HG03342 (cell line): ENCODE measurements at regions not wholly inside any gene's neighbourhood (a gene's known extent, or its start where the extent isn't known, plus 50 kb on each side); places are given as distances from the start of the nearest gene placed in this dataset.

Experiments
- ATAC-seq: cut with Tn5 transposase; IDR thresholded peaks from one replicate; pipeline ENCODE4 v1.9.1; 2021; ENCODE audit warnings: mild to moderate bottlenecking, moderate library complexity; ENCODE audit not compliant: unreplicated experiment

GRCh38 chr9:71213633-71214032, 92.2 kb upstream of the TRPM3 start:
- no peak for ATAC-seq

- ATAC-seq = no peak
Observed at GRCh38 chr9:71210326-71210725, 88.9 kb upstream of the TRPM3 start.

GRCh38 chr9:71209890-71210289, 88.5 kb upstream of the TRPM3 start:
- ATAC-seq = no peak

GRCh38 chr9:71202931-71203330, 81.5 kb upstream of the TRPM3 start:
- ATAC-seq = no peak

- ATAC-seq = no peak
Observed at GRCh38 chr9:71191708-71192107, 70.3 kb upstream of the TRPM3 start.

- ATAC-seq = no peak
Observed at GRCh38 chr9:71183251-71183650, 61.8 kb upstream of the TRPM3 start.

- ATAC-seq = no peak
Observed at GRCh38 chr9:71179183-71179582, 57.8 kb upstream of the TRPM3 start.

- no peak for ATAC-seq
Observed at GRCh38 chr9:71177901-71178300, 56.5 kb upstream of the TRPM3 start.

GRCh38 chr9:71171517-71171916, 50.1 kb upstream of the TRPM3 start:
- ATAC-seq = no peak
